GM12878 (cell line): ENCODE measurements at regions not wholly inside any gene's neighbourhood (a gene's known extent, or its start where the extent isn't known, plus 50 kb on each side); places are given as distances from the start of the nearest gene placed in this dataset.

Experiments
- ATAC-seq: fragments of 200-7000 bp; cut with Tn5 transposase; 3 replicates; pipeline ENCODE4 v1.9.1; 2020; ENCODE audit warnings: mild to moderate bottlenecking, moderate library complexity
- BruUV-seq: library from RNA; stranded (reverse); fragments of 400-500 nt; replicated peaks from 2 replicates; lab custom pipeline; 2021; lab: Mats Ljungman, UMichigan
- CTCF ChIA-PET: fragments of 300-600 bp; sonication (Branson Sonifier 250); formaldehyde crosslinking; extraction: SDS; loops from one replicate; lab custom pipeline; 2021; ENCODE audit warnings: inconsistent platforms; lab: Yijun Ruan, JAX
- POLR2A ChIA-PET: fragments of 350-600 bp; formaldehyde crosslinking; extraction: SDS; loops from one replicate; lab custom pipeline; 2021; ENCODE audit warnings: inconsistent platforms; lab: Charles Lee
- RAD21 ChIA-PET: fragments of 300-600 bp; sonication (Branson Sonifier 250); formaldehyde crosslinking; loops from one replicate; lab custom pipeline; 2023; ENCODE audit warnings: antibody characterized with exemption; ENCODE audit not compliant: unreplicated experiment; lab: Charles Lee
- SMC1A ChIA-PET: fragments of 300-600 bp; sonication (Branson Sonifier 250); formaldehyde crosslinking; loops from one replicate; lab custom pipeline; 2023; ENCODE audit not compliant: unreplicated experiment, uncharacterized antibody; lab: Charles Lee
- DNase-seq: peaks from one replicate; pipeline ENCODE4 v3.0.0-alpha.2; 2011; ENCODE audit warnings: low read depth, low spot score
- FAIRE-seq: peaks from 3 replicates; lab custom pipeline; 2011; peaks lifted over from hg19 to GRCh38; lab: Jason Lieb, UNC
- H2AFZ ChIP-seq: 2 replicates; pipeline ENCODE4 v1.6.0; 2011; ENCODE audit warnings: low read depth, low read length, control low read depth; ENCODE audit not compliant: control insufficient read depth
- H3K27ac ChIP-seq: 2 replicates; pipeline ENCODE4 v1.5.1; 2011; ENCODE audit warnings: control low read depth; ENCODE audit not compliant: control insufficient read depth, insufficient read depth
- H3K27me3 ChIP-seq, 2 experiments: replicated peaks in 1 of 2; 2 replicates each; pipeline versions ENCODE4 v1.6.0 to v1.6.1; 2011; ENCODE audit warnings: low read length in 1 of 2; ENCODE audit not compliant: control insufficient read depth in 2 of 2, insufficient read depth in 2 of 2
- H3K36me3 ChIP-seq, 2 experiments: 2 replicates each; pipeline ENCODE4 v1.5.1; 2011; ENCODE audit warnings: low read length in 1 of 2; ENCODE audit not compliant: control insufficient read depth in 2 of 2, insufficient read depth in 2 of 2
- H3K4me1 ChIP-seq: 2 replicates; pipeline ENCODE4 v1.6.1; 2011; ENCODE audit warnings: mild to moderate bottlenecking, low read length, moderate library complexity, mixed read lengths; ENCODE audit not compliant: control insufficient read depth, insufficient read depth
- H3K4me2 ChIP-seq: 2 replicates; pipeline ENCODE4 v1.6.0; 2011; ENCODE audit warnings: control low read depth; ENCODE audit not compliant: control insufficient read depth, insufficient read depth
- H3K4me3 ChIP-seq: fragments of 200-600 bp; sonication (generic); 2 replicates; pipeline ENCODE4 v1.5.1; 2016
- H3K79me2 ChIP-seq: 2 replicates; pipeline ENCODE4 v1.6.0; 2011; ENCODE audit warnings: low read length; ENCODE audit not compliant: control insufficient read depth, insufficient read depth
- H3K9ac ChIP-seq: 2 replicates; pipeline ENCODE4 v1.8.0; 2011; ENCODE audit warnings: low read length, control low read depth, mixed read lengths; ENCODE audit not compliant: control insufficient read depth, insufficient read depth
- H3K9me3 ChIP-seq: replicated peaks from 3 replicates; pipeline ENCODE4 v1.5.1; 2011; ENCODE audit warnings: mild to moderate bottlenecking, low read length; ENCODE audit not compliant: control insufficient read depth, insufficient read depth
- H4K20me1 ChIP-seq: 2 replicates; pipeline ENCODE4 v1.6.0; 2011; ENCODE audit not compliant: control insufficient read depth, insufficient read depth
- BACH1 ChIP-seq: fragments of 450-650 bp; IDR thresholded peaks from 2 replicates; pipeline ENCODE4 v1.6.1; 2017; ENCODE audit warnings: mild to moderate bottlenecking, borderline replicate concordance
- BMI1 ChIP-seq: fragments of 450-650 bp; IDR thresholded peaks from 2 replicates; pipeline ENCODE4 v1.6.1; 2016; ENCODE audit warnings: mild to moderate bottlenecking, moderate library complexity, borderline replicate concordance
- CHD1 ChIP-seq: IDR thresholded peaks from 2 replicates; pipeline ENCODE4 v1.6.1; 2012; ENCODE audit warnings: low read depth, low read length, improper control_type of control experiment
- CHD4 ChIP-seq: fragments of 200-600 bp; sonication (generic); IDR thresholded peaks from 2 replicates; pipeline ENCODE4 v1.6.1; 2016; ENCODE audit warnings: mild to moderate bottlenecking
- EED ChIP-seq: sonication (generic); IDR thresholded peaks from 2 replicates; pipeline ENCODE4 v1.6.1; 2016; ENCODE audit warnings: antibody characterized with exemption, low read depth
- IKZF1 ChIP-seq: fragments of 450-650 bp; conservative IDR thresholded peaks from 2 replicates; pipeline ENCODE4 v1.6.1; 2017; ENCODE audit warnings: antibody characterized with exemption, mild to moderate bottlenecking
- JUND ChIP-seq: IDR thresholded peaks from 2 replicates; pipeline ENCODE4 v1.6.1; 2012; ENCODE audit warnings: low read depth, mild to moderate bottlenecking, low read length, improper control_type of control experiment, moderate library complexity
- MYB ChIP-seq: fragments of 150-350 bp; IDR thresholded peaks from 2 replicates; pipeline ENCODE4 v1.6.1; 2014; ENCODE audit warnings: mild to moderate bottlenecking, low read depth, low read length, borderline replicate concordance
- NFYB ChIP-seq: IDR thresholded peaks from 2 replicates; pipeline ENCODE4 v1.6.1; 2011; ENCODE audit warnings: low read depth, mild to moderate bottlenecking, low read length, improper control_type of control experiment, moderate library complexity; ENCODE audit not compliant: insufficient read depth
- NRF1 ChIP-seq: conservative IDR thresholded peaks from 2 replicates; pipeline ENCODE4 v1.6.1; 2011; ENCODE audit warnings: mild to moderate bottlenecking, low read depth, low read length, improper control_type of control experiment
- POLR2AphosphoS2 ChIP-seq: IDR thresholded peaks from 2 replicates; pipeline ENCODE4 v1.6.1; 2011; ENCODE audit warnings: low read depth, mild to moderate bottlenecking, low read length, improper control_type of control experiment, moderate library complexity
- SIX5 ChIP-seq: IDR thresholded peaks from 2 replicates; pipeline ENCODE4 v1.6.1; 2011; ENCODE audit warnings: mild to moderate bottlenecking, low read depth, low read length, moderate library complexity; ENCODE audit not compliant: severe bottlenecking
- SP1 ChIP-seq: IDR thresholded peaks from one replicate; pipeline ENCODE4 v1.6.1; 2011; ENCODE audit warnings: low read depth, low read length
- TAF1 ChIP-seq: IDR thresholded peaks from 2 replicates; pipeline ENCODE4 v1.6.1; 2011; ENCODE audit warnings: mild to moderate bottlenecking, low read depth, low read length, borderline replicate concordance
- TCF12 ChIP-seq: IDR thresholded peaks from 2 replicates; pipeline ENCODE4 v1.6.1; 2011; ENCODE audit warnings: low read depth, mild to moderate bottlenecking, low read length
- TCF3 ChIP-seq: IDR thresholded peaks from 2 replicates; pipeline ENCODE4 v1.6.1; 2012; ENCODE audit warnings: low read depth, mild to moderate bottlenecking, low read length, borderline replicate concordance; ENCODE audit not compliant: insufficient read depth
- TCF7 ChIP-seq: IDR thresholded peaks from 2 replicates; pipeline ENCODE4 v1.6.1; 2014; ENCODE audit warnings: antibody characterized with exemption, borderline replicate concordance
- ZNF622 ChIP-seq: fragments of 450-650 bp; IDR thresholded peaks from 2 replicates; pipeline ENCODE4 v1.6.1; 2017; ENCODE audit warnings: mild to moderate bottlenecking, inconsistent platforms
- WGBS: methylation state at CpG from one replicate; pipeline ENCODE4 v1.1.6; 2016; ENCODE audit warnings: low lambda C conversion rate; ENCODE audit not compliant: insufficient replicate concordance, insufficient coverage; ENCODE audit errors: missing lambda C conversion rate; 5-methylcytosine and 5-hydroxymethylcytosine counted together
- in situ Hi-C: fragments of 300-500 bp; cut with MboI; formaldehyde crosslinking; loops from 9 replicates; pipeline ENCODE4 v1.14.3; 2018; ENCODE audit warnings: mixed read lengths
- intact Hi-C: fragments of 100-400 bp; cut with micrococcal nuclease; formaldehyde crosslinking; loops from one replicate; pipeline ENCODE4 v1.14.2; 2022; ENCODE audit not compliant: unreplicated experiment
- TF ChIP-seq, protein P1 (sequence below): fragments of 450-650 bp; IDR thresholded peaks from 2 replicates; pipeline ENCODE4 v1.6.1; 2017; ENCODE audit warnings: mild to moderate bottlenecking, moderate library complexity

DNA sequence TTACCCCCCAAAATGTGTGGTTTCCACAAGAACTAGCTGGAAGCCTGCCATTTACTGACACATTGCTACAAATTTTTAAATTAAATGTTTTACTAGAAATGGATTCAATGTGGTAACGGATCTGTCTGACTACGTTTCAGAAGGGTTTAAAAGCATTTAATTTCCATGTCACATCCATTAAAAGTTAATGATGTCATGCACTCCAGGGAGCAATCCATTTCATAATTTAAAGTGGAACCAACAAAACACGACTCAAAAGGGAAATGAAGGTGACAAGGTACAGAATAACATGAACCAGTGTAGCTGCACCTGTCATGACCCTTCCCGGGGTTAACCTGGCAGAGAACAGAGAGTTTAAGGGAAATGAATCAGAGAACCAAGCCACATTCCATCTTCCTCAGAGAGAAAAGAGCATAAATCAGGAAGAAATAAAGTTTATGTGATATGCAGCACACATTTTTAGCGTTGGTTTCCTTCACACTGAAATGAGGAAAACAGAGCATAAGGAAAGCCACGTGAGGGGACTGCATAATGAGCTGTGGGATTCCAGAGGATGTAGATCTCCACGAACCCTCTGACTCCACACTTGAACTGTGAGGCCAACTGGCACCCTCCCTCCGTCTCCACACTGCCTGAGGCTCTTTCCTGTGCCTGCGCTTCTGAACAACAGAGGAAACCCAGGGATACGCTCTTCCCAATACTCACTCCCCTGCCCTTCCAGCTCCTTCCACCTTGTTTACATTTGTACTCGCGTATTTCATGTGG is 170.3 kb upstream of the AHI1 start:
- no peaks in the 10 kb centered on the region for H3K27me3 ChIP-seq
- H3K4me1 ChIP-seq, result no peaks in the 10 kb centered on the region
- BruUV-seq, result no TSS peak
- intact Hi-C loops (no loop called here), in situ Hi-C loops (no loop called here)
- POLR2A ChIA-PET, result no interaction called here
- SMC1A ChIA-PET, result interaction anchor here (1.2 kb wide), 1 partner anchor 9 kb away, joined by 5 read pairs; no protein-coding TSS in a partner anchor
- no peak for ATAC-seq
- H4K20me1 ChIP-seq, result no peaks in the 10 kb centered on the region
- H3K4me3 ChIP-seq, result no peak overlapping the region
- no peaks in the 10 kb centered on the region; the same call in 2 of the 3 replicates for H3K9me3 ChIP-seq
- H3K79me2 ChIP-seq, result no peaks in the 10 kb centered on the region
- FAIRE-seq, result no peak
- no peak for TF ChIP-seq SP1
- no peak for TF ChIP-seq SIX5
- no peak for TF ChIP-seq TCF3
- TF ChIP-seq, protein P1, sequence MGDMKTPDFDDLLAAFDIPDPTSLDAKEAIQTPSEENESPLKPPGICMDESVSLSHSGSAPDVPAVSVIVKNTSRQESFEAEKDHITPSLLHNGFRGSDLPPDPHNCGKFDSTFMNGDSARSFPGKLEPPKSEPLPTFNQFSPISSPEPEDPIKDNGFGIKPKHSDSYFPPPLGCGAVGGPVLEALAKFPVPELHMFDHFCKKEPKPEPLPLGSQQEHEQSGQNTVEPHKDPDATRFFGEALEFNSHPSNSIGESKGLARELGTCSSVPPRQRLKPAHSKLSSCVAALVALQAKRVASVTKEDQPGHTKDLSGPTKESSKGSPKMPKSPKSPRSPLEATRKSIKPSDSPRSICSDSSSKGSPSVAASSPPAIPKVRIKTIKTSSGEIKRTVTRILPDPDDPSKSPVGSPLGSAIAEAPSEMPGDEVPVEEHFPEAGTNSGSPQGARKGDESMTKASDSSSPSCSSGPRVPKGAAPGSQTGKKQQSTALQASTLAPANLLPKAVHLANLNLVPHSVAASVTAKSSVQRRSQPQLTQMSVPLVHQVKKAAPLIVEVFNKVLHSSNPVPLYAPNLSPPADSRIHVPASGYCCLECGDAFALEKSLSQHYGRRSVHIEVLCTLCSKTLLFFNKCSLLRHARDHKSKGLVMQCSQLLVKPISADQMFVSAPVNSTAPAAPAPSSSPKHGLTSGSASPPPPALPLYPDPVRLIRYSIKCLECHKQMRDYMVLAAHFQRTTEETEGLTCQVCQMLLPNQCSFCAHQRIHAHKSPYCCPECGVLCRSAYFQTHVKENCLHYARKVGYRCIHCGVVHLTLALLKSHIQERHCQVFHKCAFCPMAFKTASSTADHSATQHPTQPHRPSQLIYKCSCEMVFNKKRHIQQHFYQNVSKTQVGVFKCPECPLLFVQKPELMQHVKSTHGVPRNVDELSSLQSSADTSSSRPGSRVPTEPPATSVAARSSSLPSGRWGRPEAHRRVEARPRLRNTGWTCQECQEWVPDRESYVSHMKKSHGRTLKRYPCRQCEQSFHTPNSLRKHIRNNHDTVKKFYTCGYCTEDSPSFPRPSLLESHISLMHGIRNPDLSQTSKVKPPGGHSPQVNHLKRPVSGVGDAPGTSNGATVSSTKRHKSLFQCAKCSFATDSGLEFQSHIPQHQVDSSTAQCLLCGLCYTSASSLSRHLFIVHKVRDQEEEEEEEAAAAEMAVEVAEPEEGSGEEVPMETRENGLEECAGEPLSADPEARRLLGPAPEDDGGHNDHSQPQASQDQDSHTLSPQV, result no peak
- no peak for TF ChIP-seq NFYB
- TF ChIP-seq NRF1, result no peak
- TF ChIP-seq TCF7, result no peak
- no peak for TF ChIP-seq IKZF1
- TF ChIP-seq TAF1, result no peak
- no peak for TF ChIP-seq CHD4
- TF ChIP-seq MYB, result no peak
- TF ChIP-seq JUND, result no peak
- no peak for TF ChIP-seq EED
- no peak for TF ChIP-seq TCF12
- no peak for TF ChIP-seq BMI1
- no peak for TF ChIP-seq ZNF622
- TF ChIP-seq CHD1, result no peak
- no peak for TF ChIP-seq POLR2AphosphoS2
- no peak for TF ChIP-seq BACH1
- TF ChIP-seq, all 136 proteins: peak for 0
- no peaks in the 10 kb centered on the region for H3K36me3 ChIP-seq
- ChIA-PET RAD21 (no interaction called here), CTCF (interaction anchor here (0.6 kb wide), 1 partner anchor 27 kb away, joined by 3 read pairs; no protein-coding TSS in a partner anchor)
- WGBS, result 25% methylated on average over 12 of the region's 12 CpGs
- H2AFZ ChIP-seq, result no peak overlapping the region
- H3K9ac ChIP-seq, result no peak overlapping the region
- no peak for DNase-seq
- H3K27ac ChIP-seq, result no peak overlapping the region
- H3K4me2 ChIP-seq, result no peak overlapping the region
